ENCODE measurements at regions not wholly inside any gene's neighbourhood (a gene's known extent, or its start where the extent isn't known, plus 50 kb on each side); places are given as distances from the start of the nearest gene placed in this dataset.

DNA sequence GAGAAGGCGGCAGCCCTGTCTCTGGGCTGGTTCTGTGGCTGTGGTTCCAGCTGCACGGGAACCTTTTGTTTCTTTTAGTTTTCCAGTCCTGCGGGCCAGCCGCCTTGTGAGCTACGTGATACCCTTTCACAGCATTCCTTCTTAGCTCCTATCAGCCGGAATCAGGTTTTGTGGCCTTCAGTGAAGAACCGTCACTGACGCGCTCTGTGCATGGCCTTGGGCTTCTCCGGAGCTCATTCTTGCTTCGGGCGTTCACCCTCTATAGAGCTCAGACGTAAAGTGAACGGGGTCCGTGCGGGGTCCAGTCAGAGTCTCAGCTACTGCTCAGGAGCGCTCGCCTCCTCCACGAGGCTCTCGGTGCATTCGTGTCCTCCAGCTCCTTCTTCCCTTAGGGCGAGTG, 166.7 kb downstream of the FAM43A start:
- Histone ChIP-seq H3K4me3 (ENCODE audit: low read length) (no peak overlapping the region), H3K9me2 (replicated peaks; ENCODE audit: control insufficient read depth, low read length) (no peaks in the 10 kb centered on the region), H3K27ac (ENCODE audit: low read depth, low read length) (no peak overlapping the region), H3K4me2 (ENCODE audit: low read length) (no peak overlapping the region), H3K79me2 (ENCODE audit: control insufficient read depth, low read length) (no peaks in the 10 kb centered on the region), H3K36me3 (ENCODE audit: control insufficient read depth, low read length) (no peaks in the 10 kb centered on the region), H4K20me1 (ENCODE audit: control insufficient read depth, insufficient read depth, low read depth, low read length) (no peaks in the 10 kb centered on the region), H3K27me3 (ENCODE audit: control insufficient read depth, low read length) (peaks cover 6% of the 10 kb centered on the region), H3K9me3 (ENCODE audit: control insufficient read depth, insufficient read depth, low read length) (no peaks in the 10 kb centered on the region), H3F3A (ENCODE audit: control insufficient read depth, insufficient read depth) (no peaks in the 10 kb centered on the region), H3K4me1 (ENCODE audit: control insufficient read depth, low read length) (no peaks in the 10 kb centered on the region)
- TF ChIP-seq, protein P1, sequence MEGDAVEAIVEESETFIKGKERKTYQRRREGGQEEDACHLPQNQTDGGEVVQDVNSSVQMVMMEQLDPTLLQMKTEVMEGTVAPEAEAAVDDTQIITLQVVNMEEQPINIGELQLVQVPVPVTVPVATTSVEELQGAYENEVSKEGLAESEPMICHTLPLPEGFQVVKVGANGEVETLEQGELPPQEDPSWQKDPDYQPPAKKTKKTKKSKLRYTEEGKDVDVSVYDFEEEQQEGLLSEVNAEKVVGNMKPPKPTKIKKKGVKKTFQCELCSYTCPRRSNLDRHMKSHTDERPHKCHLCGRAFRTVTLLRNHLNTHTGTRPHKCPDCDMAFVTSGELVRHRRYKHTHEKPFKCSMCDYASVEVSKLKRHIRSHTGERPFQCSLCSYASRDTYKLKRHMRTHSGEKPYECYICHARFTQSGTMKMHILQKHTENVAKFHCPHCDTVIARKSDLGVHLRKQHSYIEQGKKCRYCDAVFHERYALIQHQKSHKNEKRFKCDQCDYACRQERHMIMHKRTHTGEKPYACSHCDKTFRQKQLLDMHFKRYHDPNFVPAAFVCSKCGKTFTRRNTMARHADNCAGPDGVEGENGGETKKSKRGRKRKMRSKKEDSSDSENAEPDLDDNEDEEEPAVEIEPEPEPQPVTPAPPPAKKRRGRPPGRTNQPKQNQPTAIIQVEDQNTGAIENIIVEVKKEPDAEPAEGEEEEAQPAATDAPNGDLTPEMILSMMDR (IDR thresholded peaks at IDR 0.05; ENCODE audit: low read depth, low read length, poor library complexity, severe bottlenecking) = no peak
- TF ChIP-seq EZH2phosphoT487 (IDR thresholded peaks at IDR 0.05; ENCODE audit: borderline replicate concordance, low read length) = no peak

DNA sequence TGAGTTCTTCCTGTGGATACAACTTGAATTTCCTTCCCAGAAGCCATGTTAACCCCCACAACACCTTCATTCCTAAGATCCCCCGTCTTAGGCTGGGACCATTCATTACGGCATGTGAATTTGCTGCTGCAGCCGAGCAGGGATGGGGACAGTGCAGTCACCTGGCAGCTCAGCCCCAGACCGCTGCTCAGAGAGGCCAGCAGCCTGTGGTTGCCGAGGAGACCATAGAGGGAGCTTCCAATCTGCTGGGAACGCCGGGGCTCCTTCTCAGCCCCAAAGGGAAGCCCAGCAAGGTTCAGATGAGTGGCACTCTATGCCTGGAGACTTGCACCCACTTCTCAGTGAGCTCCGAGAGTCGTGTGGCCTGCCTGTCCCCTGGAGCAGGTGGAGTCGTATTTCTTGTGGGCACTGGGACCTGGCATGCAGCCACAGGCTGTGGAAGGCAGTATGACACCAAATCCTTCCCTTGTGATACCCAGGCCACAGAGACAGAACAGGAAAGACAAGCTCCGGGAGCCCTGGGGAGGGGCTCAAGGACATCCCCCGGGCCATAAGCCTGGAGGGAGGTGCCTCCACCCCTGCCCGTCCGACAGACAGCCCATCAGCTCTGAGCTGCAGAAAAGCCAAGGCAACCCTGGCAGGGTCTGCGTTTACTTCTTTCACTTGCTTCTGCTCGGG, 167.3 kb downstream of the FAM43A start:
- Histone ChIP-seq H3K9me2 (replicated peaks; ENCODE audit: control insufficient read depth, low read length) (no peaks in the 10 kb centered on the region), H3K9me3 (ENCODE audit: control insufficient read depth, insufficient read depth, low read length) (no peaks in the 10 kb centered on the region), H3K4me1 (ENCODE audit: control insufficient read depth, low read length) (no peaks in the 10 kb centered on the region), H3K79me2 (ENCODE audit: control insufficient read depth, low read length) (no peaks in the 10 kb centered on the region), H3K27me3 (ENCODE audit: control insufficient read depth, low read length) (peaks cover 8% of the 10 kb centered on the region), H3K4me3 (ENCODE audit: low read length) (no peak overlapping the region), H3K36me3 (ENCODE audit: control insufficient read depth, low read length) (no peaks in the 10 kb centered on the region), H3K4me2 (ENCODE audit: low read length) (no peak overlapping the region), H3K27ac (ENCODE audit: low read depth, low read length) (no peak overlapping the region), H4K20me1 (ENCODE audit: control insufficient read depth, insufficient read depth, low read depth, low read length) (no peaks in the 10 kb centered on the region), H3F3A (ENCODE audit: control insufficient read depth, insufficient read depth) (no peaks in the 10 kb centered on the region)
- no peak for TF ChIP-seq EZH2phosphoT487 (IDR thresholded peaks at IDR 0.05; ENCODE audit: borderline replicate concordance, low read length)
- TF ChIP-seq, protein P1 (IDR thresholded peaks at IDR 0.05; ENCODE audit: low read depth, low read length, poor library complexity, severe bottlenecking) = no peak

DNA sequence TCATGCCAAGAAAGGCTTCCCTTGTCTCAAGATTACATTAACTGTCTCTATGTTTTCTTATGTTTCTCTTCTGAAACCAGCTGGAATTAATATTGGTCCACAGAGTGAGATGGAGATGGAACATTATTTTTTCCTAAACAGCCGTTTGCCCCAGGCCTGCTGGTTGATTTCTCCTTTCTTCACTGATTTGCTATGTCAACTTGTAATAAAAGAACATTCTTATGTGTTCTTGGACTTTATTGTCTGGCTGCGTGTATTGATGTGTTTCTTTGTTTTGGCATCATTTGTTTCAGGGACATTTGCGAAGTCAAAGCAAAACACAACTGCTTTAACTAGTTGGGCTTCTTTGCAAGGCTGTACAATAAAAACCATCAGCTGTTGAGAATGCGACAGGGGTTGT, 168.5 kb downstream of the FAM43A start:
- Histone ChIP-seq H4K20me1 (ENCODE audit: control insufficient read depth, insufficient read depth, low read depth, low read length) (no peaks in the 10 kb centered on the region), H3K4me3 (ENCODE audit: low read length) (no peak overlapping the region), H3K4me2 (ENCODE audit: low read length) (no peak overlapping the region), H3K36me3 (ENCODE audit: control insufficient read depth, low read length) (no peaks in the 10 kb centered on the region), H3K27me3 (ENCODE audit: control insufficient read depth, low read length) (peaks cover 11% of the 10 kb centered on the region), H3K9me2 (replicated peaks; ENCODE audit: control insufficient read depth, low read length) (no peaks in the 10 kb centered on the region), H3F3A (ENCODE audit: control insufficient read depth, insufficient read depth) (no peaks in the 10 kb centered on the region), H3K79me2 (ENCODE audit: control insufficient read depth, low read length) (no peaks in the 10 kb centered on the region), H3K27ac (ENCODE audit: low read depth, low read length) (no peak overlapping the region), H3K9me3 (ENCODE audit: control insufficient read depth, insufficient read depth, low read length) (no peaks in the 10 kb centered on the region), H3K4me1 (ENCODE audit: control insufficient read depth, low read length) (no peaks in the 10 kb centered on the region)
- TF ChIP-seq, protein P1 (IDR thresholded peaks at IDR 0.05; ENCODE audit: low read depth, low read length, poor library complexity, severe bottlenecking) = no peak
- no peak for TF ChIP-seq EZH2phosphoT487 (IDR thresholded peaks at IDR 0.05; ENCODE audit: borderline replicate concordance, low read length)

Measured in DOHH2 (cell line).